GM23338 (cell line): ENCODE measurements at regions not wholly inside any gene's neighbourhood (a gene's known extent, or its start where the extent isn't known, plus 50 kb on each side); places are given as distances from the start of the nearest gene placed in this dataset.

Source experiments
- ATAC-seq: fragments of 200-7000 bp; cut with Tn5 transposase; 3 replicates; pipeline ENCODE4 v1.9.1; 2020
- DNase-seq: peaks from one replicate; pipeline ENCODE4 v3.0.0-alpha.2; 2015; ENCODE audit warnings: low spot score
- H2AFZ ChIP-seq: fragments of 200-600 bp; sonication (generic); 2 replicates; pipeline ENCODE4 v1.8.0; 2016; ENCODE audit warnings: antibody characterized with exemption, mild to moderate bottlenecking, moderate library complexity
- H3F3A ChIP-seq: fragments of 200-600 bp; sonication (generic); replicated peaks from 2 replicates; pipeline ENCODE4 v1.8.0; 2017; ENCODE audit warnings: antibody characterized with exemption, mixed run types, low read depth
- H3K27ac ChIP-seq: fragments of 200-600 bp; sonication (generic); 2 replicates; pipeline ENCODE4 v1.6.1; 2016; ENCODE audit warnings: low read depth
- H3K27me3 ChIP-seq: fragments of 200-600 bp; sonication (generic); 2 replicates; pipeline ENCODE4 v1.8.0; 2016; ENCODE audit warnings: mild to moderate bottlenecking, mixed run types, moderate library complexity; ENCODE audit not compliant: insufficient read depth
- H3K36me3 ChIP-seq: fragments of 200-600 bp; sonication (generic); 2 replicates; pipeline ENCODE4 v1.8.0; 2016; ENCODE audit warnings: mild to moderate bottlenecking; ENCODE audit not compliant: insufficient read depth
- H3K4me1 ChIP-seq: fragments of 200-600 bp; sonication (generic); 2 replicates; pipeline ENCODE4 v1.8.0; 2016; ENCODE audit warnings: mild to moderate bottlenecking, moderate library complexity; ENCODE audit not compliant: insufficient read depth
- H3K4me2 ChIP-seq: fragments of 200-600 bp; sonication (generic); 2 replicates; pipeline ENCODE4 v1.7.1; 2017; ENCODE audit warnings: mixed run types
- H3K4me3 ChIP-seq: fragments of 200-600 bp; sonication (generic); 2 replicates; pipeline ENCODE4 v1.6.1; 2016; ENCODE audit warnings: mixed run types
- H3K79me2 ChIP-seq: fragments of 200-600 bp; sonication (generic); replicated peaks from 2 replicates; pipeline ENCODE4 v1.8.0; 2017; ENCODE audit warnings: mild to moderate bottlenecking; ENCODE audit not compliant: insufficient read depth
- H3K9me2 ChIP-seq: fragments of 200-600 bp; sonication (generic); 2 replicates; pipeline ENCODE4 v1.8.0; 2017; ENCODE audit not compliant: insufficient read depth
- H4K20me1 ChIP-seq: fragments of 200-600 bp; sonication (generic); replicated peaks from 2 replicates; pipeline ENCODE4 v1.8.0; 2017; ENCODE audit warnings: mild to moderate bottlenecking; ENCODE audit not compliant: insufficient read depth
- H3K27ac Mint-ChIP-seq: 2 replicates; pipeline ENCODE4 v1.8.0; 2020; ENCODE audit warnings: inconsistent platforms, mild to moderate bottlenecking, moderate library complexity, mixed read lengths
- H3K27me3 Mint-ChIP-seq: 3 replicates; pipeline ENCODE4 v1.8.0; 2022; ENCODE audit warnings: low read depth, mild to moderate bottlenecking, moderate library complexity, mixed read lengths, inconsistent platforms; ENCODE audit not compliant: insufficient read depth, poor library complexity
- H3K36me3 Mint-ChIP-seq: 3 replicates; pipeline ENCODE4 v1.8.0; 2021; ENCODE audit warnings: low read depth, mild to moderate bottlenecking, inconsistent platforms, moderate library complexity, mixed read lengths
- H3K4me1 Mint-ChIP-seq: 3 replicates; pipeline ENCODE4 v1.8.0; 2020; ENCODE audit warnings: mild to moderate bottlenecking, inconsistent platforms, mixed read lengths
- H3K4me3 Mint-ChIP-seq: 3 replicates; pipeline ENCODE4 v1.8.0; 2021; ENCODE audit warnings: moderate library complexity, mild to moderate bottlenecking, inconsistent platforms, mixed read lengths
- H3K9me3 Mint-ChIP-seq: 3 replicates; pipeline ENCODE4 v1.8.0; 2020; ENCODE audit warnings: moderate library complexity, mild to moderate bottlenecking, inconsistent platforms, mixed read lengths
- EZH2phosphoT487 ChIP-seq: fragments of 200-600 bp; sonication (generic); IDR thresholded peaks from one replicate; pipeline ENCODE4 v1.8.1; 2018; ENCODE audit warnings: antibody characterized with exemption; ENCODE audit not compliant: unreplicated experiment
- NANOG ChIP-seq: IDR thresholded peaks from 2 replicates; pipeline ENCODE4 v1.6.1; 2016; ENCODE audit warnings: antibody characterized with exemption, borderline replicate concordance
- REST ChIP-seq: IDR thresholded peaks from one replicate; pipeline ENCODE4 v1.6.1; 2018; ENCODE audit warnings: antibody characterized with exemption; ENCODE audit not compliant: unreplicated experiment
- STAT1 ChIP-seq: IDR thresholded peaks from one replicate; pipeline ENCODE4 v1.6.1; 2016; ENCODE audit warnings: antibody characterized with exemption; ENCODE audit not compliant: unreplicated experiment
- ZNF114 ChIP-seq: fragments of 250-450 bp; sonication (Bioruptor Pico); IDR thresholded peaks from 2 replicates; pipeline ENCODE4 v1.5.0; 2020; ENCODE audit warnings: mild to moderate bottlenecking, moderate library complexity
- ZNF462 ChIP-seq: fragments of 250-450 bp; sonication (Bioruptor Pico); IDR thresholded peaks from 2 replicates; pipeline ENCODE4 v1.5.0; 2020; ENCODE audit warnings: mild to moderate bottlenecking, moderate library complexity
- TF ChIP-seq, protein P1 (sequence below), 2 experiments: fragments of 200-600 bp in 1 of 2; sonication (generic) in 1 of 2; conservative IDR thresholded peaks; 2 replicates each; pipeline versions ENCODE4 v1.5.1 to v1.6.1; 2016 to 2017; ENCODE audit warnings: antibody characterized with exemption in 2 of 2, low read depth in 2 of 2, mild to moderate bottlenecking in 2 of 2, moderate library complexity in 1 of 2

DNA sequence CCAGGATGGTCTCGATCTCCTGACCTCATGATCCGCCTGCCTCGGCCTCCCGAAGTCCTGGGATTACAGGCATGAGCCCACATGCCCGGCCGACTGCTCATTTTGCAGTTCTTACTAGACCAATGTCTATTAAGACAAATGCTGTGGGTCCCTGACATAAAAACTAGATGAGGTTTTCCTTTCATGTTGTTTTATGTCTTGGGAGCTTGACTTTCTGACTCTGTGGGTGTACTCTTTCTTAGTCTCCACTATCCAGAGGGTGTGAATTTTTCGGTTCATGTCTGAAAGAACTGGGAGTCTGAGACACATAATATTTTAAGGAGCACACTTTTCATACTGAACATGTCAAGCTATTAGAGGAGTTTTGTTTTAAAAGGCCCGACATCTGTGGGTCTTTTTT lies 744.9 kb upstream of the B3GALT2 start:
- H3K4me3 Mint-ChIP-seq, result no peak overlapping the region
- Histone ChIP-seq H3K27me3 (no peaks in the 10 kb centered on the region), H2AFZ (no peak overlapping the region), H3K27ac (no peak overlapping the region), H4K20me1 (no peaks in the 10 kb centered on the region), H3K4me1 (peaks cover 19% of the 10 kb centered on the region), H3K4me2 (no peak overlapping the region), H3K36me3 (peaks cover 9% of the 10 kb centered on the region; the same call in 1 of the 2 replicates), H3K79me2 (no peaks in the 10 kb centered on the region), H3K4me3 (no peak overlapping the region), H3K9me2 (no peaks in the 10 kb centered on the region; the same call in 1 of the 2 replicates), H3F3A (no peaks in the 10 kb centered on the region)
- H3K27me3 Mint-ChIP-seq, result no peaks in the 10 kb centered on the region
- no peak overlapping the region for H3K27ac Mint-ChIP-seq
- H3K4me1 Mint-ChIP-seq, result peaks cover 14% of the 10 kb centered on the region
- ATAC-seq, result no peak
- DNase-seq, result no peak
- TF ChIP-seq NANOG, result no peak
- TF ChIP-seq REST, result no peak
- TF ChIP-seq ZNF462 (CRISPR knock-in tag), result no peak
- TF ChIP-seq EZH2phosphoT487, result no peak
- TF ChIP-seq, protein P1, sequence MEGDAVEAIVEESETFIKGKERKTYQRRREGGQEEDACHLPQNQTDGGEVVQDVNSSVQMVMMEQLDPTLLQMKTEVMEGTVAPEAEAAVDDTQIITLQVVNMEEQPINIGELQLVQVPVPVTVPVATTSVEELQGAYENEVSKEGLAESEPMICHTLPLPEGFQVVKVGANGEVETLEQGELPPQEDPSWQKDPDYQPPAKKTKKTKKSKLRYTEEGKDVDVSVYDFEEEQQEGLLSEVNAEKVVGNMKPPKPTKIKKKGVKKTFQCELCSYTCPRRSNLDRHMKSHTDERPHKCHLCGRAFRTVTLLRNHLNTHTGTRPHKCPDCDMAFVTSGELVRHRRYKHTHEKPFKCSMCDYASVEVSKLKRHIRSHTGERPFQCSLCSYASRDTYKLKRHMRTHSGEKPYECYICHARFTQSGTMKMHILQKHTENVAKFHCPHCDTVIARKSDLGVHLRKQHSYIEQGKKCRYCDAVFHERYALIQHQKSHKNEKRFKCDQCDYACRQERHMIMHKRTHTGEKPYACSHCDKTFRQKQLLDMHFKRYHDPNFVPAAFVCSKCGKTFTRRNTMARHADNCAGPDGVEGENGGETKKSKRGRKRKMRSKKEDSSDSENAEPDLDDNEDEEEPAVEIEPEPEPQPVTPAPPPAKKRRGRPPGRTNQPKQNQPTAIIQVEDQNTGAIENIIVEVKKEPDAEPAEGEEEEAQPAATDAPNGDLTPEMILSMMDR (conservative IDR thresholded peaks at IDR 0.05; ENCODE audit: low read depth in 2 of 2), result no peak
- TF ChIP-seq ZNF114 (CRISPR knock-in tag), result no peak
- TF ChIP-seq STAT1, result no peak
- H3K9me3 Mint-ChIP-seq, result peaks cover 31% of the 10 kb centered on the region
- H3K36me3 Mint-ChIP-seq, result peaks cover 35% of the 10 kb centered on the region
